C4-2B (cell line): ENCODE measurements at regions not wholly inside any gene's neighbourhood (a gene's known extent, or its start where the extent isn't known, plus 50 kb on each side); places are given as distances from the start of the nearest gene placed in this dataset.
A peak's percentile ranks its signal among the peaks of the same experiment; 100 is the strongest.
"Not testable (repeated sequence)": the region's sequence is repeated elsewhere in the genome, so short reads cannot be mapped to it uniquely, and the experiment has no call there.

Experiments
- H3K27ac ChIP-seq: fragments of 450-650 bp; 2 replicates; pipeline ENCODE4 v1.5.1; 2017
- CTCF ChIP-seq: fragments of 450-650 bp; conservative IDR thresholded peaks from 2 replicates; pipeline ENCODE4 v1.5.1; 2017; ENCODE audit warnings: mild to moderate bottlenecking
- ZFX ChIP-seq: fragments of 450-650 bp; IDR thresholded peaks from 2 replicates; pipeline ENCODE4 v1.6.1; 2017

GRCh38 chr3:40895109-40895508 lies 304.2 kb upstream of the CTNNB1 start:
- no peak overlapping the region for H3K27ac ChIP-seq
- TF ChIP-seq CTCF (no peak), ZFX (no peak)

- TF ChIP-seq ZFX (no peak), CTCF (no peak)
- no peak overlapping the region for H3K27ac ChIP-seq
These were observed 300.0 kb upstream of the CTNNB1 start for GRCh38 chr3:40899286-40899712.

GRCh38 chr3:40901298-40901697 lies 298.0 kb upstream of the CTNNB1 start:
- TF ChIP-seq ZFX (no peak), CTCF (0 out of 2 replicates have a peak, but pooled peaks have one; percentile 3)
- H3K27ac ChIP-seq, result no peak overlapping the region

GRCh38 chr3:40901796-40902195 lies 297.5 kb upstream of the CTNNB1 start:
- TF ChIP-seq CTCF (no peak), ZFX (no peak)
- H3K27ac ChIP-seq, result no peak overlapping the region

GRCh38 chr3:40907907-40908465 lies 291.3 kb upstream of the CTNNB1 start:
- not testable (repeated sequence) for H3K27ac ChIP-seq

- no peak overlapping the region for H3K27ac ChIP-seq
- TF ChIP-seq ZFX, result no peak
- TF ChIP-seq CTCF, result no peak
These were observed 290.7 kb upstream of the CTNNB1 start for GRCh38 chr3:40908612-40909011.

GRCh38 chr3:40911264-40911663 lies 288.0 kb upstream of the CTNNB1 start:
- TF ChIP-seq CTCF (no peak), ZFX (no peak)

GRCh38 chr3:40911928-40912327 lies 287.4 kb upstream of the CTNNB1 start:
- TF ChIP-seq CTCF (no peak), ZFX (no peak)
- no peak overlapping the region for H3K27ac ChIP-seq

More at GRCh38 chr3:40911264-40911663, 288.0 kb upstream of the CTNNB1 start:
- H3K27ac ChIP-seq, result no peak overlapping the region
